ENCODE measurements at regions not wholly inside any gene's neighbourhood (a gene's known extent, or its start where the extent isn't known, plus 50 kb on each side); places are given as distances from the start of the nearest gene placed in this dataset.

DNA sequence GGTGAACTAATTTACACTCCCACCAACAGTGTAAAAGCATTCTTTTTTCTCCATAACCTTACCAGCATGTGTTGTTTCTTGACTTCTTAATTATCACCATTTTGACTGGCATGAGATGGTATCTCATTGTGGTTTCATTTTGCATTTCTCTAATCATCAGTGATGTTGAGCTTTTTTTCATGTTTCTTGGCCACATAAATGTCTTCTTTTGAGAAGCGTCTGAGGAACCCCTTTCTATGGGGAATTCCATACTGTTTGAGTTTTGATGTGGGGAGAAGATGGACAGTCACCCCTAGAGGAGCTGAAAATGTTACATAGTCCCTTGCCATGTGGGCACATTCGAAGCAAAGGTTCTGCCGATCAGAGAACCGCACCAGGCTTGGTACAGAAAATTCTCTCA lies 207.0 kb upstream of the SLC30A5 start:
- no TSS peak for BruUV-seq (replicated peaks)
- no peak overlapping the region for H3K9ac ChIP-seq (ENCODE audit: low read length)
- H3K36me3 ChIP-seq (ENCODE audit: control insufficient read depth in 1 of 2, insufficient read depth in 2 of 2, low read length in 2 of 2): no peaks in the 10 kb centered on the region
- POLR2A ChIA-PET: no interaction called here
- no peaks in the 10 kb centered on the region for H3K79me2 ChIP-seq (ENCODE audit: insufficient read depth, low read length)
- intact Hi-C loops (cut with micrococcal nuclease): no loop called here
- H4K20me1 ChIP-seq (ENCODE audit: insufficient read depth): no peaks in the 10 kb centered on the region
- no peaks in the 10 kb centered on the region for H3K9me3 ChIP-seq (ENCODE audit: control insufficient read depth in 1 of 2, insufficient read depth in 1 of 2, low read depth in 1 of 2, low read length in 2 of 2)
- TF ChIP-seq SIN3A (IDR thresholded peaks at IDR 0.05; ENCODE audit: low read depth) (no peak), ZFX (IDR thresholded peaks at IDR 0.05) (no peak), EGR1 (IDR thresholded peaks at IDR 0.05; ENCODE audit: low read depth) (no peak), POLR2A (IDR thresholded peaks at IDR 0.05; ENCODE audit: borderline replicate concordance, extremely low read depth, insufficient read depth, insufficient read length) (no peak), YY1 (IDR thresholded peaks at IDR 0.05; ENCODE audit: extremely low read depth, insufficient replicate concordance, low read depth, low read length) (no peak), TCF7L2 (IDR thresholded peaks at IDR 0.05; ENCODE audit: borderline replicate concordance, extremely low read depth, insufficient read depth, insufficient read length) (no peak)
- ATAC-seq (no peak), DNase-seq (ENCODE audit: low read depth, low spot score) (no peak)
- no peaks in the 10 kb centered on the region for H3K27me3 ChIP-seq (ENCODE audit: insufficient read depth, low read length)
- CTCF ChIA-PET: no interaction called here
- no peaks in the 10 kb centered on the region for H3K9me2 ChIP-seq (ENCODE audit: insufficient read depth)
- no peak overlapping the region for H3K4me3 ChIP-seq (replicated peaks in 1 of 2; ENCODE audit: low read depth in 1 of 2, low read length in 2 of 2)
- RAD21 ChIA-PET (ENCODE audit: low non-redundant PET in 1 of 2, low total read pairs in 2 of 2, uncharacterized antibody in 2 of 2, unreplicated experiment in 2 of 2): no interaction called here
- H3K4me1 ChIP-seq (ENCODE audit: control insufficient read depth in 1 of 2, insufficient read depth in 2 of 2, low read length in 2 of 2): no peaks in the 10 kb centered on the region
- H3K4me2 ChIP-seq (ENCODE audit: low read length): no peak overlapping the region
- H3K27ac ChIP-seq (ENCODE audit: low read depth, low read length): no peak overlapping the region
- no peak overlapping the region for H2AFZ ChIP-seq (ENCODE audit: low read depth, low read length, poor library complexity, severe bottlenecking)

DNA sequence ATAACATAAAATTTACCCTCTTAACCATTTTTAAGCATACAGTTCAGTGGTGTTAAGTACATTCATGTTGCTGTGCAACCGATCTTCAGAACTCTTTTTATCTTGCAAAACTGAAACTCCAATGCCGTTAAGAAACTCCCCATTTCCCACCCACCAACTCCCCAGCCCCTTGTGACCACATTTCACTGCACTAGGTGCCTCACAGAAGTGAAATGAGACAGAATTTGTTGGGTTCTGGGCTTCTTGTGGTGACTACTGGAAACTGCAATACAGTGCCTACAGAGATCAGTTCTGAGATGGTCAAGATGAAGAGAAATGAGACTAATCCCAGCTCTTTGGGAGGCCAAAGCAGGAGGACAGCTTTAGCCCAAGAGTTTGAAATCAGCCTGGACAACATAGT lies 202.1 kb upstream of the SLC30A5 start:
- BruUV-seq (replicated peaks): no TSS peak
- H3K9ac ChIP-seq (ENCODE audit: low read length): no peak overlapping the region
- TF ChIP-seq JUND (IDR thresholded peaks at IDR 0.05) (no peak), POLR2AphosphoS5 (IDR thresholded peaks at IDR 0.05; ENCODE audit: low read depth, low read length) (no peak), RAD21 (IDR thresholded peaks at IDR 0.05; ENCODE audit: low read depth) (no peak), FOSL1 (IDR thresholded peaks at IDR 0.05; ENCODE audit: low read depth) (no peak), EZH2phosphoT487 (IDR thresholded peaks at IDR 0.05; ENCODE audit: borderline replicate concordance) (no peak), SIN3A (IDR thresholded peaks at IDR 0.05; ENCODE audit: low read depth) (no peak), CEBPB (IDR thresholded peaks at IDR 0.05; ENCODE audit: low read depth) (no peak), ZFX (IDR thresholded peaks at IDR 0.05) (no peak), EGR1 (IDR thresholded peaks at IDR 0.05; ENCODE audit: low read depth) (no peak), EZH2 (IDR thresholded peaks at IDR 0.05) (no peak), SP1 (IDR thresholded peaks at IDR 0.05; ENCODE audit: low read depth) (no peak), CBX3 (IDR thresholded peaks at IDR 0.05; ENCODE audit: low read depth) (no peak), TCF7L2 (IDR thresholded peaks at IDR 0.05; ENCODE audit: borderline replicate concordance, extremely low read depth, insufficient read depth, insufficient read length) (no peak)
- TF ChIP-seq, protein P1, sequence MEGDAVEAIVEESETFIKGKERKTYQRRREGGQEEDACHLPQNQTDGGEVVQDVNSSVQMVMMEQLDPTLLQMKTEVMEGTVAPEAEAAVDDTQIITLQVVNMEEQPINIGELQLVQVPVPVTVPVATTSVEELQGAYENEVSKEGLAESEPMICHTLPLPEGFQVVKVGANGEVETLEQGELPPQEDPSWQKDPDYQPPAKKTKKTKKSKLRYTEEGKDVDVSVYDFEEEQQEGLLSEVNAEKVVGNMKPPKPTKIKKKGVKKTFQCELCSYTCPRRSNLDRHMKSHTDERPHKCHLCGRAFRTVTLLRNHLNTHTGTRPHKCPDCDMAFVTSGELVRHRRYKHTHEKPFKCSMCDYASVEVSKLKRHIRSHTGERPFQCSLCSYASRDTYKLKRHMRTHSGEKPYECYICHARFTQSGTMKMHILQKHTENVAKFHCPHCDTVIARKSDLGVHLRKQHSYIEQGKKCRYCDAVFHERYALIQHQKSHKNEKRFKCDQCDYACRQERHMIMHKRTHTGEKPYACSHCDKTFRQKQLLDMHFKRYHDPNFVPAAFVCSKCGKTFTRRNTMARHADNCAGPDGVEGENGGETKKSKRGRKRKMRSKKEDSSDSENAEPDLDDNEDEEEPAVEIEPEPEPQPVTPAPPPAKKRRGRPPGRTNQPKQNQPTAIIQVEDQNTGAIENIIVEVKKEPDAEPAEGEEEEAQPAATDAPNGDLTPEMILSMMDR (IDR thresholded peaks at IDR 0.05 in 2 of 3, conservative IDR thresholded peaks at IDR 0.05 in 1 of 3; ENCODE audit: borderline replicate concordance in 1 of 3, insufficient read depth in 1 of 3, low read depth in 2 of 3, low read length in 2 of 3): no peak
- TF ChIP-seq, protein P2, sequence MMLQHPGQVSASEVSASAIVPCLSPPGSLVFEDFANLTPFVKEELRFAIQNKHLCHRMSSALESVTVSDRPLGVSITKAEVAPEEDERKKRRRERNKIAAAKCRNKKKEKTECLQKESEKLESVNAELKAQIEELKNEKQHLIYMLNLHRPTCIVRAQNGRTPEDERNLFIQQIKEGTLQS (IDR thresholded peaks at IDR 0.05): no peak
- TF ChIP-seq, protein P3, sequence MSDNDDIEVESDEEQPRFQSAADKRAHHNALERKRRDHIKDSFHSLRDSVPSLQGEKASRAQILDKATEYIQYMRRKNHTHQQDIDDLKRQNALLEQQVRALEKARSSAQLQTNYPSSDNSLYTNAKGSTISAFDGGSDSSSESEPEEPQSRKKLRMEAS (IDR thresholded peaks at IDR 0.05): no peak
- H4K20me1 ChIP-seq (ENCODE audit: insufficient read depth): no peaks in the 10 kb centered on the region
- no peaks in the 10 kb centered on the region for H3K36me3 ChIP-seq (ENCODE audit: control insufficient read depth in 1 of 2, insufficient read depth in 2 of 2, low read length in 2 of 2)
- H2AFZ ChIP-seq (ENCODE audit: low read depth, low read length, poor library complexity, severe bottlenecking): no peak overlapping the region
- no peak overlapping the region for H3K27ac ChIP-seq (ENCODE audit: low read depth, low read length)
- RAD21 ChIA-PET (ENCODE audit: low non-redundant PET in 1 of 2, low total read pairs in 2 of 2, uncharacterized antibody in 2 of 2, unreplicated experiment in 2 of 2): no interaction called here
- POLR2A ChIA-PET: no interaction called here
- no peaks in the 10 kb centered on the region for H3K4me1 ChIP-seq (ENCODE audit: control insufficient read depth in 1 of 2, insufficient read depth in 2 of 2, low read length in 2 of 2)
- H3K4me3 ChIP-seq (replicated peaks in 1 of 2; ENCODE audit: low read depth in 1 of 2, low read length in 2 of 2): no peak overlapping the region
- ATAC-seq (no peak), DNase-seq (ENCODE audit: low read depth, low spot score) (no peak)
- intact Hi-C loops (cut with micrococcal nuclease): no loop called here
- H3K9me3 ChIP-seq (ENCODE audit: control insufficient read depth in 1 of 2, insufficient read depth in 1 of 2, low read depth in 1 of 2, low read length in 2 of 2): no peaks in the 10 kb centered on the region
- H3K9me2 ChIP-seq (ENCODE audit: insufficient read depth): no peaks in the 10 kb centered on the region
- H3K79me2 ChIP-seq (ENCODE audit: insufficient read depth, low read length): no peaks in the 10 kb centered on the region
- no peak overlapping the region for H3K4me2 ChIP-seq (ENCODE audit: low read length)
- no peaks in the 10 kb centered on the region for H3K27me3 ChIP-seq (ENCODE audit: insufficient read depth, low read length)
- CTCF ChIA-PET: no interaction called here

All from HCT116 (cell line).